ENCODE measurements at regions not wholly inside any gene's neighbourhood (a gene's known extent, or its start where the extent isn't known, plus 50 kb on each side); places are given as distances from the start of the nearest gene placed in this dataset.

DNA sequence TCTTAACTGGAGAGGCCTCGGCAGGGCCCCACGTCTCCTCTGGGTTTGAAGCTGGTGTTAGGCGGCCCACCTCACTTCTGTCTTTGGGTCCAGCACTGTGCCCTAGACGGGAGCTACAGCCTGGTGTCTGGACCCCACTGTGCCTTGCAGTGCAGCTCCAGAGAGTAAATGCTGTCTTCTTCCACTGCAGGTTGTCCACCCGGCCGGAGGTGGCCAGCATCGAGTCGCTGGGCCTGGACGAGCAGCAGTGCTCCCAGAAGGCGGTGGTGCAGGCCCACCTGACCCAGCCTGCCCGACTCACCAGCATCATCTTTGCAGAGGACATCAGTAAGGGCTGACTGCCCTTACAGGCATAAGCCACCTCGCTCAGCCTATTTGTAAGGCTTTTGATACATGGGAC, 53.1 kb upstream of the TAMM41 start (continued):
- no peak for TF ChIP-seq ZNF394 (tag by site-specific recombination; IDR thresholded peaks at IDR 0.05; ENCODE audit: borderline replicate concordance)
- no peak for TF ChIP-seq ZNF341 (tag by site-specific recombination; IDR thresholded peaks at IDR 0.05; ENCODE audit: low read depth)
- no peak for TF ChIP-seq ZNF571 (tag by site-specific recombination; IDR thresholded peaks at IDR 0.05)
- no peak for TF ChIP-seq BCL11B (tag by site-specific recombination; IDR thresholded peaks at IDR 0.05; ENCODE audit: low read depth)

- ChIA-PET CTCF (no interaction called here), POLR2A (no interaction called here)
- no peaks in the 10 kb centered on the region for H3K4me1 ChIP-seq (ENCODE audit: control insufficient read depth, insufficient read depth, low read length)
- H3K9me3 ChIP-seq (ENCODE audit: control insufficient read depth, insufficient read depth, low read depth, low read length): no peaks in the 10 kb centered on the region
- no peak overlapping the region for H3K27ac ChIP-seq (ENCODE audit: extremely low read depth, low read depth, low read length)
- H3K36me3 ChIP-seq (ENCODE audit: control insufficient read depth in 2 of 2, insufficient read depth in 1 of 2, low read length in 2 of 2): no peaks in the 10 kb centered on the region
- no peak overlapping the region for H3K4me3 ChIP-seq (ENCODE audit: low read depth, low read length)
- TF ChIP-seq ZEB2 (tag by site-specific recombination; IDR thresholded peaks at IDR 0.05) (no peak), ZNF610 (tag by site-specific recombination; IDR thresholded peaks at IDR 0.05; ENCODE audit: borderline replicate concordance) (no peak), YY1 (tag by site-specific recombination; IDR thresholded peaks at IDR 0.05) (no peak), ZNF776 (tag by site-specific recombination; IDR thresholded peaks at IDR 0.05; ENCODE audit: borderline replicate concordance) (no peak), ZNF274 (IDR thresholded peaks at IDR 0.05; ENCODE audit: low read length) (no peak), ZNF274 (tag by site-specific recombination; IDR thresholded peaks at IDR 0.05; ENCODE audit: borderline replicate concordance) (no peak), ZNF548 (tag by site-specific recombination; IDR thresholded peaks at IDR 0.05) (no peak), ZNF571 (tag by site-specific recombination; IDR thresholded peaks at IDR 0.05) (no peak), ZNF585B (tag by site-specific recombination; IDR thresholded peaks at IDR 0.05) (no peak), ZNF560 (tag by site-specific recombination; IDR thresholded peaks at IDR 0.05; ENCODE audit: borderline replicate concordance) (no peak), PRDM4 (tag by site-specific recombination; IDR thresholded peaks at IDR 0.05) (no peak), ZNF747 (tag by site-specific recombination; IDR thresholded peaks at IDR 0.05) (no peak), SETDB1 (IDR thresholded peaks at IDR 0.05; ENCODE audit: insufficient read length, low read length) (no peak), PATZ1 (tag by site-specific recombination; IDR thresholded peaks at IDR 0.05) (no peak), ZNF23 (tag by site-specific recombination; IDR thresholded peaks at IDR 0.05; ENCODE audit: borderline replicate concordance) (no peak), ELK4 (IDR thresholded peaks at IDR 0.05; ENCODE audit: borderline replicate concordance, low read depth, low read length) (no peak)
- TF ChIP-seq, protein P1, sequence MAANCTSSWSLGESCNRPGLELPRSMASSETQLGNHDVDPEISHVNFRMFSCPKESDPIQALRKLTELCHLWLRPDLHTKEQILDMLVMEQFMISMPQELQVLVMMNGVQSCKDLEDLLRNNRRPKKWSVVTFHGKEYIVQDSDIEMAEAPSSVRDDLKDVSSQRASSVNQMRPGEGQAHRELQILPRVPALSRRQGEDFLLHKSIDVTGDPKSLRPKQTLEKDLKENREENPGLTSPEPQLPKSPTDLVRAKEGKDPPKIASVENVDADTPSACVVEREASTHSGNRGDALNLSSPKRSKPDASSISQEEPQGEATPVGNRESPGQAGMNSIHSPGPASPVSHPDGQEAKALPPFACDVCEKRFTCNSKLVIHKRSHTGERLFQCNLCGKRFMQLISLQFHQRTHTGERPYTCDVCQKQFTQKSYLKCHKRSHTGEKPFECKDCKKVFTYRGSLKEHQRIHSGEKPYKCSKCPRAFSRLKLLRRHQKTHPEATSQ (tag by site-specific recombination; IDR thresholded peaks at IDR 0.05): no peak
- TF ChIP-seq, protein P2, sequence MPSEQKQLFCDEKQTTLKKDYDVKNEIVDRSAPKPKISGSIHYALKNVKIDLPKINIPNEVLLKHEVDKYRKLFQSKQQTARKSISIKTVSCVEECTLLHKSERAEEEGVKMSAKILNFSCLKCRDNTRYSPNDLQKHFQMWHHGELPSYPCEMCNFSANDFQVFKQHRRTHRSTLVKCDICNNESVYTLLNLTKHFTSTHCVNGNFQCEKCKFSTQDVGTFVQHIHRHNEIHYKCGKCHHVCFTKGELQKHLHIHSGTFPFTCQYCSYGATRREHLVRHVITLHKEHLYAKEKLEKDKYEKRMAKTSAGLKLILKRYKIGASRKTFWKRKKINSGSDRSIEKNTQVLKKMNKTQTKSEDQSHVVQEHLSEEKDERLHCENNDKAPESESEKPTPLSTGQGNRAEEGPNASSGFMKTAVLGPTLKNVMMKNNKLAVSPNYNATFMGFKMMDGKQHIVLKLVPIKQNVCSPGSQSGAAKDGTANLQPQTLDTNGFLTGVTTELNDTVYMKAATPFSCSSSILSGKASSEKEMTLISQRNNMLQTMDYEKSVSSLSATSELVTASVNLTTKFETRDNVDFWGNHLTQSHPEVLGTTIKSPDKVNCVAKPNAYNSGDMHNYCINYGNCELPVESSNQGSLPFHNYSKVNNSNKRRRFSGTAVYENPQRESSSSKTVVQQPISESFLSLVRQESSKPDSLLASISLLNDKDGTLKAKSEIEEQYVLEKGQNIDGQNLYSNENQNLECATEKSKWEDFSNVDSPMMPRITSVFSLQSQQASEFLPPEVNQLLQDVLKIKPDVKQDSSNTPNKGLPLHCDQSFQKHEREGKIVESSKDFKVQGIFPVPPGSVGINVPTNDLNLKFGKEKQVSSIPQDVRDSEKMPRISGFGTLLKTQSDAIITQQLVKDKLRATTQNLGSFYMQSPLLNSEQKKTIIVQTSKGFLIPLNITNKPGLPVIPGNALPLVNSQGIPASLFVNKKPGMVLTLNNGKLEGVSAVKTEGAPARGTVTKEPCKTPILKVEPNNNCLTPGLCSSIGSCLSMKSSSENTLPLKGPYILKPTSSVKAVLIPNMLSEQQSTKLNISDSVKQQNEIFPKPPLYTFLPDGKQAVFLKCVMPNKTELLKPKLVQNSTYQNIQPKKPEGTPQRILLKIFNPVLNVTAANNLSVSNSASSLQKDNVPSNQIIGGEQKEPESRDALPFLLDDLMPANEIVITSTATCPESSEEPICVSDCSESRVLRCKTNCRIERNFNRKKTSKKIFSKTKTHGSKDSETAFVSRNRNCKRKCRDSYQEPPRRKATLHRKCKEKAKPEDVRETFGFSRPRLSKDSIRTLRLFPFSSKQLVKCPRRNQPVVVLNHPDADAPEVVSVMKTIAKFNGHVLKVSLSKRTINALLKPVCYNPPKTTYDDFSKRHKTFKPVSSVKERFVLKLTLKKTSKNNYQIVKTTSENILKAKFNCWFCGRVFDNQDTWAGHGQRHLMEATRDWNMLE (tag by site-specific recombination; conservative IDR thresholded peaks at IDR 0.05; ENCODE audit: low read depth): no peak
- TF ChIP-seq, protein P3, sequence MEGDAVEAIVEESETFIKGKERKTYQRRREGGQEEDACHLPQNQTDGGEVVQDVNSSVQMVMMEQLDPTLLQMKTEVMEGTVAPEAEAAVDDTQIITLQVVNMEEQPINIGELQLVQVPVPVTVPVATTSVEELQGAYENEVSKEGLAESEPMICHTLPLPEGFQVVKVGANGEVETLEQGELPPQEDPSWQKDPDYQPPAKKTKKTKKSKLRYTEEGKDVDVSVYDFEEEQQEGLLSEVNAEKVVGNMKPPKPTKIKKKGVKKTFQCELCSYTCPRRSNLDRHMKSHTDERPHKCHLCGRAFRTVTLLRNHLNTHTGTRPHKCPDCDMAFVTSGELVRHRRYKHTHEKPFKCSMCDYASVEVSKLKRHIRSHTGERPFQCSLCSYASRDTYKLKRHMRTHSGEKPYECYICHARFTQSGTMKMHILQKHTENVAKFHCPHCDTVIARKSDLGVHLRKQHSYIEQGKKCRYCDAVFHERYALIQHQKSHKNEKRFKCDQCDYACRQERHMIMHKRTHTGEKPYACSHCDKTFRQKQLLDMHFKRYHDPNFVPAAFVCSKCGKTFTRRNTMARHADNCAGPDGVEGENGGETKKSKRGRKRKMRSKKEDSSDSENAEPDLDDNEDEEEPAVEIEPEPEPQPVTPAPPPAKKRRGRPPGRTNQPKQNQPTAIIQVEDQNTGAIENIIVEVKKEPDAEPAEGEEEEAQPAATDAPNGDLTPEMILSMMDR (tag by site-specific recombination; IDR thresholded peaks at IDR 0.05): no peak
Measured at GRCh38 chr3:11900824-11901223, 54.1 kb upstream of the TAMM41 start.
